Mucosa of rectum (tissue), 2 donors: ENCODE measurements at regions not wholly inside any gene's neighbourhood (a gene's known extent, or its start where the extent isn't known, plus 50 kb on each side); places are given as distances from the start of the nearest gene placed in this dataset.
"Not testable (repeated sequence)": the region's sequence is repeated elsewhere in the genome, so short reads cannot be mapped to it uniquely, and the experiment has no call there.

Experiments used
- H3K27ac ChIP-seq, 2 donors: one replicate each; pipeline ENCODE4 v1.7.0; 2013; ENCODE audit warnings: inconsistent platforms in 2 of 2, low read depth in 2 of 2, low read length in 2 of 2
- H3K27me3 ChIP-seq, 2 donors: one replicate each; pipeline ENCODE4 v1.7.0; 2013; ENCODE audit warnings: low read length in 2 of 2; ENCODE audit not compliant: control insufficient read depth in 2 of 2, insufficient read depth in 2 of 2
- H3K36me3 ChIP-seq, 2 donors: one replicate each; pipeline ENCODE4 v1.7.0; 2013; ENCODE audit warnings: low read length in 2 of 2; ENCODE audit not compliant: control insufficient read depth in 2 of 2, insufficient read depth in 2 of 2
- H3K4me1 ChIP-seq, 2 donors: one replicate each; pipeline ENCODE4 v1.7.0; 2013; ENCODE audit warnings: low read length in 2 of 2, mild to moderate bottlenecking in 1 of 2; ENCODE audit not compliant: control insufficient read depth in 2 of 2, insufficient read depth in 2 of 2
- H3K4me3 ChIP-seq, 2 donors: one replicate each; pipeline ENCODE4 v1.7.0; 2013; ENCODE audit warnings: low read length in 2 of 2
- H3K9ac ChIP-seq, 2 donors: one replicate each; pipeline ENCODE4 v1.7.0; 2013; ENCODE audit warnings: low read length in 2 of 2, low read depth in 1 of 2, mild to moderate bottlenecking in 1 of 2
- H3K9me3 ChIP-seq, 2 donors: one replicate each; pipeline ENCODE4 v1.7.0; 2013; ENCODE audit warnings: low read length in 2 of 2; ENCODE audit not compliant: control insufficient read depth in 2 of 2
- donor health status: healthy.
- donor health status: Normal muscosa, but diverticular disease.

DNA sequence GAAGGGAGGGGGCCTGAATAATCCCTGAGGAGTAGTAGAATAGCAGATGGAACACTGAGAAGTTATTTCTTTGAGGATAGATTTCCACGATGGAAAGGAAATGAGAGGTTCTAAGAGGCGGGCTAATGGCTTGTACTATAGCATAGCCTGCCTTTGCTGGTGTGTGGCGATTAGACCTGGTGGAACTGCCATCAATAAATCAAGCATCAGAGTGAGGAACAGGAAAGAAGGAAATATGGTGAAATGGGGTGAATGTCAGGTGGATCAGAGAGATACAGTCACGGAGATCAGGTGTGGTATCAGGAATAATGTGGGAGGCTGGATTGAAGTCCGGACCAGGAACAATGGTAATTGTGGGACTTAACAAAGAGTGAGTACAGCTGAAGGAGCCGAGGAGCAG lies 668.6 kb downstream of the SUCLG1 start:
- H3K27me3 ChIP-seq, H3K36me3 ChIP-seq, H3K9me3 ChIP-seq, H3K4me1 ChIP-seq, H3K27ac ChIP-seq, H3K4me3 ChIP-seq, H3K9ac ChIP-seq: not testable (repeated sequence)

GRCh38 chr2:83789674-83790073 lies 669.4 kb downstream of the SUCLG1 start:
- not testable (repeated sequence) for H3K27me3 ChIP-seq, H3K36me3 ChIP-seq, H3K27ac ChIP-seq, H3K4me3 ChIP-seq, H3K9me3 ChIP-seq, H3K9ac ChIP-seq, H3K4me1 ChIP-seq

DNA sequence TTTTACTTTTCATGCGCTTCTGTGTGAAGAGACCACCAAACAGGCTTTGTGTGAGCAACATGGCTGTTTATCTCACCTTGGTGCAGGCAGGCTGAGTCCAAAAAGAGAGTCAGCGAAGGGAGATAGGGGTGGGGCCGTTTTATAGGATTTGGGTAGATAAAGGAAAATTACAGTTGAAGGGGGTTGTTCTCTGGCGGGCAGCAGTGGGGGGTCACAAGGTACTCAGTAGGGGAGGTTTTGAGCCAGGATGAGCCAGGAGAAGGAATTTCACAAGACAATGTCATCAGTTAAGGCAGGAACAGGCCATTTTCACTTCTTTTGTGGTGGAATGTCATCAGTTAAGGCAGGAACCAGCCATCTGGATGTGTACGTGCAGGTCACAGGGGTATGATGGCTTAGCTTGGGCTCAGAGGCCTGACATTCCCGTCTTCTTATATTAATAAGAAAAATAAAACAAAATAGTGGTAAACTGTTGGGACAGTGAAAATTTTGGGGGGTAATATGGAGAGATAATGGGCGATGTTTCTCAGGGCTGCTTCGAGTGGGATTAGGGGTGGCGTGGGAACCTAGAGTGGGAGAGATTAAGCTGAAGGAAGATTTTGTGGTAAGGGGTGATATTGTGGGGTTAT lies 670.0 kb downstream of the SUCLG1 start:
- not testable (repeated sequence) for H3K4me3 ChIP-seq, H3K27ac ChIP-seq, H3K9me3 ChIP-seq, H3K36me3 ChIP-seq, H3K4me1 ChIP-seq, H3K9ac ChIP-seq, H3K27me3 ChIP-seq

- Histone ChIP-seq H3K4me3 (no peak overlapping the region), H3K36me3 (no peaks in the 10 kb centered on the region), H3K27ac (no peak overlapping the region), H3K9me3 (no peaks in the 10 kb centered on the region), H3K4me1 (peaks cover 0 to 3% of the 10 kb centered on the region in 2 donors), H3K27me3 (no peaks in the 10 kb centered on the region), H3K9ac (no peak overlapping the region)
Observed at GRCh38 chr2:83787189-83787588, 671.9 kb downstream of the SUCLG1 start.

DNA sequence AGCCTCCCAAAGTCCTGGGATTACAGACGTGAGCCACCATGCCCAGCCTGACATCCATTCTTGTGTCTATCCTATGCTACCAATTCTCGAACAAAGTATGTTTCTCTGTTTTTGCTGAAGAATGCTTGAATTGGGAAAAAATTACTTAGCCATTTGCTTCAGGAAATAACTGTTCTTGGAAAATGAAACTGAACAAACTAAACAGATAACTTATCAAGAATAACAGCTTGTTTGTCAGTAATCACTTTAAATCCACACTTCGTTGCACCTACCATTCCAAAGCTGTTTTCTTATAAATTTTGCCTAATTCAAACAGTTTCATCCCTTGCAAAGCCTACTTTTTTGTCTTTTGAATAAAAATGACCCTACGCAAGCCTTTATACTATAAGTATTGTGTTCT lies 672.9 kb downstream of the SUCLG1 start:
- Histone ChIP-seq H3K9me3 (no peaks in the 10 kb centered on the region), H3K4me3 (no peak overlapping the region), H3K4me1 (peaks cover 0 to 3% of the 10 kb centered on the region in 2 donors), H3K9ac (no peak overlapping the region), H3K36me3 (no peaks in the 10 kb centered on the region), H3K27ac (no peak overlapping the region), H3K27me3 (no peaks in the 10 kb centered on the region)

DNA sequence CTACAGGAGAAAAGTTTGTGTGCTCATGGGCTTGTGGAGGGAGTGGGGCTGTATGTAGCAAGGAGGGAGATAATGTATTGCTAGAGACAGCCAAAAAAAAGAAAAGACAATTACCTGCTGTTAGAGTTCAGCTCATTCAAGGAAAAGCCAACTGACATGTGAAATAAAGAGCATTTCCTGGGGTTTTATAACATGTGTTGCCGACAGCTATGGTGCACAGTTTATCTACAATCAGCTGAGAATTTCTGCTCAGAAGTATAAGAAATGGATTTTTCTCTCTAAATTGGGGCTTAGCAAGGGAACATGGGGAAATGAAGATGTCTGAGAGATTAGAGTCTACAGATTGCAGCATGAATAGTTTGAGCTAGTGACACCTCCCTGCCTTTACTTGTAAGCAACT lies 674.1 kb downstream of the SUCLG1 start:
- H3K9me3 ChIP-seq: no peaks in the 10 kb centered on the region
- H3K4me1 ChIP-seq: peaks cover 0 to 3% of the 10 kb centered on the region in 2 donors
- no peak overlapping the region for H3K9ac ChIP-seq
- H3K36me3 ChIP-seq: no peaks in the 10 kb centered on the region
- no peak overlapping the region for H3K4me3 ChIP-seq
- no peak overlapping the region for H3K27ac ChIP-seq
- no peaks in the 10 kb centered on the region for H3K27me3 ChIP-seq

DNA sequence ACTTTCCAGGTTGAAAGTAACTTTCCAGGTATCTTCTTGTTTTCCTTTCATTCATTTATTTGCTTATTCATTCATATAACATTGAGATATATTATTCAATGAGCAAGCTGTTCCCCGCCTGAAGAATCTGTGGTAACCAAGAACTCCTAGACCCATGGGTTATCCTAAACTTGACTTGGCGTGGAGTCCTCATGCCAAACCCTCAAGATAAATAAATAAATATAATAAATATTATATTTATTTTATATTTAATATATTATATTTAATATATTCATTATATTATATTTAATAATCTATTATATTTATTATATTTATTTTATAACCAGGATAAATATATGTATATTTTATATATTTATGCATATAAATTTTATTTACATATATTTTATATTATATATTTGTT lies 674.8 kb downstream of the SUCLG1 start:
- H3K36me3 ChIP-seq: no peaks in the 10 kb centered on the region
- no peak overlapping the region for H3K27ac ChIP-seq
- H3K27me3 ChIP-seq: no peaks in the 10 kb centered on the region
- H3K9ac ChIP-seq: no peak overlapping the region
- H3K9me3 ChIP-seq: no peaks in the 10 kb centered on the region
- H3K4me3 ChIP-seq: no peak overlapping the region
- H3K4me1 ChIP-seq: peaks cover 0 to 3% of the 10 kb centered on the region in 2 donors

DNA sequence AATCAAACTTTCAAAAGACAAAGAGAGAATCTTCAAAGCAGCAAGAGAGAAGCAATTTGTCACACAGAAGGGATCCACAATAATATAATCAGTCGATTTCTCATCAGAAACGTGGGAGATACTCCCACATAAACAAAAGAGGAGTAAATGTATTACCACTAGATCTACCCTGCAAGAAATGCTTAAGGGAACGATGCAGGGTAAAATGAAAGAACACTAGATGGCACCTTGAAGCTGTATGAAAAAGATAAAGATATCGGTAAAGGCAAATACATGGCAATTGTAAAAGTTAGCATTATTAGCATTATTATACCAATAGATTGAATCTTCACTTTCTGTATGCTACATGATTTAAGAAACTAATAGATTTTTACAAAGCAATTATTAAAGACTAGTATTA lies 677.0 kb downstream of the SUCLG1 start:
- Histone ChIP-seq H3K27ac (no peak overlapping the region), H3K4me3 (no peak overlapping the region), H3K36me3 (no peaks in the 10 kb centered on the region), H3K4me1 (no peaks in the 10 kb centered on the region), H3K9ac (no peak overlapping the region), H3K9me3 (no peaks in the 10 kb centered on the region), H3K27me3 (no peaks in the 10 kb centered on the region)

DNA sequence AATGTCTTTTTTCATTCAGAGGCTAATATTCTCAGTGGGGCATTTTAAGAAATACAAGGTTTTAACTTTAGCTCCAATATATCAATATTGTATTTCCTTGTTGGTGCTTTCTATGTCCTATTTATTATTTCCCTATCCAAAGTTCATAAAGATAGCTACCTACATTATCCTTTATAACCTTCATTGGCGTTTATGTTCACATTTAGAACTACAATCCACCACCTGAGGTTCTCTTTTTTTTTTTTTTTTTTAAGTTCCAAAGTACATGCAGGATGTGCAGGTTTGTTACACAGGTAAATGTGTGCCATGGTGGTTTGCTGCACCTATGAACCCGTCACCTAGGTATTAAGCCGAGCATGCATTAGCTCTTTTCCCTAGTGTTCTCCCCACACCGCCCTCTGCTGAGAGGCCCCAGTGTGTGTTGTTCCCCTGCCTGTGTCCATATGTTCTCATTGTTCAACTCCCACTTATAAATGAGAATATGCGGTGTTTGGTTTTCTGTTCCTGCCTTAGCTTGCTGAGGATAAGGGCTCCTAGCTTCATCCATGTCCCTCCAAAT lies 694.6 kb downstream of the SUCLG1 start:
- Histone ChIP-seq H3K4me3 (no peak overlapping the region), H3K9ac (no peak overlapping the region), H3K4me1 (peaks cover 0 to 6% of the 10 kb centered on the region in 2 donors), H3K27me3 (no peaks in the 10 kb centered on the region), H3K27ac (no peak overlapping the region), H3K9me3 (no peaks in the 10 kb centered on the region), H3K36me3 (no peaks in the 10 kb centered on the region)

DNA sequence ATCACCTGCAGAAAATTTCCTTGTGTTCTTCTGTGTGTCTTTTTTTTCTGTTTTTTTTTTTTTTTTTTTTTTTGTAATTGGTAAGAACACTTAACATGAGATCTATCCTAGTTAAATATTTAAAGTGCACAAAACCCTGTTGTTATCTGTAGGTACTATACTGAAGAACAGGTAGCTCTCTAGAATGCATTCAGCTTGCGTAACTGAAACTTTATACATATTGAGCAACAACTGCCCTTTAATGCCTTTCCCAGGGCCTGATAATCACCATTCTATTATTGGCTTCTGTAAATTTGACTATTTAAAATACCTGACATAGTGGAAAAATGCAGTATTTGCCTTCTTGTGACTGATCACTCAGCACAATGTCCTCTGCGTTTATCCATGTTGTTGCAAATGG lies 701.8 kb downstream of the SUCLG1 start:
- Histone ChIP-seq H3K4me1 (no peaks in the 10 kb centered on the region), H3K27ac (no peak overlapping the region), H3K9ac (no peak overlapping the region), H3K36me3 (no peaks in the 10 kb centered on the region), H3K9me3 (no peaks in the 10 kb centered on the region), H3K27me3 (no peaks in the 10 kb centered on the region), H3K4me3 (no peak overlapping the region)

- H3K36me3 ChIP-seq: no peaks in the 10 kb centered on the region
- no peak overlapping the region for H3K4me3 ChIP-seq
- H3K9ac ChIP-seq: no peak overlapping the region
- no peak overlapping the region for H3K27ac ChIP-seq
- H3K9me3 ChIP-seq: no peaks in the 10 kb centered on the region
- no peaks in the 10 kb centered on the region for H3K27me3 ChIP-seq
- no peaks in the 10 kb centered on the region for H3K4me1 ChIP-seq
Observed at GRCh38 chr2:83756219-83756618, 702.9 kb downstream of the SUCLG1 start.
